ENCODE measurements at regions not wholly inside any gene's neighbourhood (a gene's known extent, or its start where the extent isn't known, plus 50 kb on each side); places are given as distances from the start of the nearest gene placed in this dataset.

DNA sequence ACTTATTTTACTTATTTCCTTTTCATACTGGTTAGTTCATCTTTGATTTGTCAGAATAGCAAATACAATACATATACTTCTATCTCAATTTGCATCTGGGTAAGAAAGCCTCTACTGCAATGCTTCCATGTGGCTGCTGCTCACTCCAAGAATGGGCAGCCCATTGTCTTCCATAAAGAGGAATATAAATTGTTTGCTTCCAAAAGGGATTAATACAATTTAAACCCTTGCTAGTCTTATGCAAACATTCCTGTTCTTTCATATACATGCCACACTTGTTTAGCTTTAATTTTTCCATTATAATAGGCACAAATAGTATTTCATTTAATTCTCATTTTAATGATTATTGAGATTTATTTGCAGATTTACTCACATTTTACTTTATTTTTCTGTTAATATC is 555.4 kb upstream of the POM121L12 start:
- DNase-seq (ENCODE audit: low read depth in 1 of 2, low spot score in 2 of 2) (peak in 1 of 2 experiments; percentile 9), FAIRE-seq (no peak)
- no peak overlapping the region for H3K9ac ChIP-seq (replicated peaks in 1 of 4; ENCODE audit: extremely low read depth in 1 of 4, low read depth in 3 of 4, low read length in 3 of 4)
- no peaks in the 10 kb centered on the region; a peak in 1 of 8 replicates for H3K36me3 ChIP-seq (ENCODE audit: control insufficient read depth in 2 of 4, insufficient read depth in 4 of 4, low read length in 3 of 4)
- no peaks in the 10 kb centered on the region for H4K20me1 ChIP-seq (replicated peaks in 1 of 2; ENCODE audit: control insufficient read depth in 1 of 2, insufficient read depth in 2 of 2, low read length in 2 of 2)
- H3K4ac ChIP-seq (replicated peaks; ENCODE audit: insufficient read length, low read depth, low read length), result no peak overlapping the region
- no peak overlapping the region for H2AFZ ChIP-seq (ENCODE audit: low read length)
- no peak overlapping the region for H2BK20ac ChIP-seq (ENCODE audit: low read length)
- H2BK12ac ChIP-seq (ENCODE audit: low read depth, low read length), result no peak overlapping the region
- no peak overlapping the region for H2BK5ac ChIP-seq (ENCODE audit: low read depth, low read length)
- no peak overlapping the region; a peak in 1 of 4 replicates for H3K4me2 ChIP-seq (ENCODE audit: insufficient read depth in 1 of 2, low read depth in 2 of 2, low read length in 2 of 2)
- no peak overlapping the region for H4K91ac ChIP-seq (replicated peaks; ENCODE audit: insufficient read length, low read length)
- H3K27me3 ChIP-seq (replicated peaks in 1 of 4; ENCODE audit: control insufficient read depth in 3 of 4, extremely low read depth in 1 of 4, insufficient read depth in 3 of 4, low read length in 3 of 4), result peaks cover 0 to 1% (median 0%) of the 10 kb centered on the region in 4 experiments; a peak in 1 of 7 replicates
- H4K5ac ChIP-seq (ENCODE audit: insufficient read length, low read depth, low read length), result peak overlapping the region; percentile 100
- no peaks in the 10 kb centered on the region for H3K79me2 ChIP-seq (ENCODE audit: control insufficient read depth in 1 of 2, insufficient read depth in 2 of 2, low read length in 2 of 2)
- H3K23me2 ChIP-seq (ENCODE audit: low read depth, low read length), result no peaks in the 10 kb centered on the region
- H3K4me3 ChIP-seq (ENCODE audit: extremely low read depth in 1 of 4, insufficient read depth in 2 of 4, low read depth in 3 of 4, low read length in 4 of 4), result peak overlapping the region in 1 of 4 experiments; percentile 28; a peak in 1 of 8 replicates
- no peaks in the 10 kb centered on the region for H3K9me3 ChIP-seq (ENCODE audit: insufficient read depth in 2 of 2, low read depth in 1 of 2, low read length in 1 of 2)
- no peak overlapping the region for H3K56ac ChIP-seq (replicated peaks; ENCODE audit: insufficient read length, low read depth, low read length)
- no peak overlapping the region for H3K27ac ChIP-seq (ENCODE audit: low read depth, low read length)
- no peak overlapping the region for H2BK15ac ChIP-seq (ENCODE audit: low read length)
- no peak overlapping the region for H4K8ac ChIP-seq (ENCODE audit: extremely low read depth, insufficient read depth, low read length)
- no peak overlapping the region for H3K23ac ChIP-seq (ENCODE audit: insufficient read length)
- no peak overlapping the region; the same call in 1 of the 2 replicates for H3K18ac ChIP-seq (ENCODE audit: extremely low read depth, low read length)
- H2BK120ac ChIP-seq (replicated peaks; ENCODE audit: low read depth, low read length), result no peak overlapping the region
- ChIA-PET CTCF (ENCODE audit: partially characterized antibody) (no interaction called here), POLR2A (ENCODE audit: partially characterized antibody) (no interaction called here)
- H3K79me1 ChIP-seq (ENCODE audit: low read depth, low read length), result no peaks in the 10 kb centered on the region
- peaks cover 0 to 8% (median 6%) of the 10 kb centered on the region in 4 experiments; a peak in 3 of 7 replicates for H3K4me1 ChIP-seq (replicated peaks in 1 of 4; ENCODE audit: control insufficient read depth in 3 of 4, insufficient read depth in 4 of 4, low read length in 3 of 4)
- H3K14ac ChIP-seq (ENCODE audit: insufficient read length), result no peak overlapping the region
- no peak overlapping the region for H2AK5ac ChIP-seq (ENCODE audit: low read depth, low read length)
- TF ChIP-seq CBX5 (IDR thresholded peaks at IDR 0.05; ENCODE audit: low read depth, low read length), result no peak

Data from H1 (cell line).